Fibroblast of mammary gland (primary cell): ENCODE measurements at regions not wholly inside any gene's neighbourhood (a gene's known extent, or its start where the extent isn't known, plus 50 kb on each side); places are given as distances from the start of the nearest gene placed in this dataset.

Source experiments
- DNase-seq: peaks from one replicate; pipeline ENCODE4 v3.0.0-alpha.2; 2010; ENCODE audit warnings: low read depth
- H3K4me3 ChIP-seq: 2 replicates; pipeline ENCODE4 v1.5.1; 2011; ENCODE audit warnings: low read depth, mild to moderate bottlenecking, low read length, moderate library complexity; ENCODE audit not compliant: control insufficient read depth
- CTCF ChIP-seq: conservative IDR thresholded peaks from 2 replicates; pipeline ENCODE4 v1.5.1; 2011; ENCODE audit warnings: low read depth, low read length, inconsistent platforms; ENCODE audit not compliant: control insufficient read depth, insufficient read depth

DNA sequence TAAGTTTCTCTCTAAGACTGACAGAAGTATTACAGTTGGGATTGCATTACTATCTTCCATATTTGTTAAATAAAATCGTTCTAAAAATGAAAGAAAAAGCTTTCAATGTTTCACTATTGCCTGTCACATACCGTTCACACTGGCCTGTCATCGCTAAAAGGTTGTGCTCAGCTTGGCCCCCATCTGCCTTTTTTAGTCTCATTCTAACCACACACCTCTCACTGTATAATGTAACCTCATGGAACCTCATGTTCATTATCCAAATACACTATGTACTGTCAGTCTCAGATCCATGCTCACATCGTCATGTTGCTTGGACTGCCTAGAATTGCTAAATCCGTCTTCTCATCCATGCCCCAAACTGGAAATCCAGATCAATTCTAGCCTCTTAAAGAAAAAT is 637.8 kb upstream of the ROBO1 start:
- no peak overlapping the region for H3K4me3 ChIP-seq
- no peak for DNase-seq
- no peak for TF ChIP-seq CTCF

GRCh38 chr3:80395023-80395422 is 627.2 kb upstream of the ROBO1 start:
- no peak overlapping the region for H3K4me3 ChIP-seq
- DNase-seq = no peak
- no peak for TF ChIP-seq CTCF

DNA sequence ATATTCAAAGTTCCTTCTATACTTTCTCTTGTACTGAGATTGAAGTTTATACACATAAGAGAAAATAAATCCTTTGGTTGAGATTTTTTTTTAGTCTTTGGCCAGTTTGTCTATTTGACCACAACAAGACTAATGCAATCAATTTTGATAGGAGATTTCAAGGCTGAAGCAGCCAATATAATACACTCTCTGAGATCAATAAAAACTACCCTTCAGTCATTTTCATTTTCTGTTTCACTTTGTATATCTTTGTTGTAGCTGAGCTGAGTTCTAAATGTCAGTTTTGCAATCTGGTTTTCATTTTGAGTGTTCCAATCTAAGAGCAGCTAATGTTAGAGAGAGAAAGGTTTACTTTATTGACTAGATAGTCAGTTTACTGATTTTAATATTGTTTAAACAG is 623.8 kb upstream of the ROBO1 start:
- no peak for TF ChIP-seq CTCF
- no peak overlapping the region for H3K4me3 ChIP-seq
- no peak for DNase-seq

GRCh38 chr3:80384811-80385210 is 617.0 kb upstream of the ROBO1 start:
- H3K4me3 ChIP-seq = no peak overlapping the region
- DNase-seq = no peak
- no peak for TF ChIP-seq CTCF

- no peak overlapping the region for H3K4me3 ChIP-seq
- no peak for DNase-seq
- no peak for TF ChIP-seq CTCF
Measured at GRCh38 chr3:80374423-80374822, 606.6 kb upstream of the ROBO1 start.

GRCh38 chr3:80368616-80369015 is 600.8 kb upstream of the ROBO1 start:
- TF ChIP-seq CTCF = no peak
- H3K4me3 ChIP-seq = no peak overlapping the region
- no peak for DNase-seq
